Caco-2 (cell line): ENCODE measurements at regions not wholly inside any gene's neighbourhood (a gene's known extent, or its start where the extent isn't known, plus 50 kb on each side); places are given as distances from the start of the nearest gene placed in this dataset.

Source experiments
- BruUV-seq: library from RNA; stranded (reverse); fragments of 400-500 nt; replicated peaks from 2 replicates; lab custom pipeline; 2021; lab: Mats Ljungman, UMichigan
- CTCF ChIA-PET: fragments of 300-600 bp; sonication (Branson Sonifier 250); formaldehyde crosslinking; loops from one replicate; lab custom pipeline; 2022; ENCODE audit warnings: antibody characterized with exemption; lab: Charles Lee
- POLR2A ChIA-PET: fragments of 300-600 bp; sonication (Branson Sonifier 250); formaldehyde crosslinking; loops from one replicate; lab custom pipeline; 2022; ENCODE audit warnings: antibody characterized with exemption; lab: Charles Lee
- DNase-seq, 2 experiments: peaks; one replicate each; pipeline versions ENCODE4 v3.0.0 to v3.0.0-alpha.2; 2020 to 2022
- H3K27me3 ChIP-seq: replicated peaks from 2 replicates; pipeline ENCODE4 v1.6.0; 2011; ENCODE audit warnings: low read length; ENCODE audit not compliant: control insufficient read depth, insufficient read depth
- H3K36me3 ChIP-seq: 2 replicates; pipeline ENCODE4 v1.5.1; 2011; ENCODE audit warnings: low read length; ENCODE audit not compliant: control insufficient read depth, insufficient read depth
- H3K4me1 ChIP-seq: fragments of 250-450 bp; sonication (Bioruptor Pico); 2 replicates; pipeline ENCODE4 v1.5.1; 2020; ENCODE audit warnings: mild to moderate bottlenecking
- H3K4me3 ChIP-seq: 2 replicates; pipeline ENCODE4 v1.5.1; 2011; ENCODE audit warnings: low read depth, mild to moderate bottlenecking, control low read depth, low read length
- H3K9me3 ChIP-seq: fragments of 250-450 bp; sonication (Bioruptor Pico); 2 replicates; pipeline ENCODE4 v1.5.1; 2020; ENCODE audit warnings: mild to moderate bottlenecking, moderate library complexity
- H3K27ac Mint-ChIP-seq: one replicate; pipeline ENCODE4 v1.8.0; 2022; ENCODE audit warnings: mixed read lengths; ENCODE audit not compliant: unreplicated experiment
- H3K27me3 Mint-ChIP-seq: one replicate; pipeline ENCODE4 v1.8.0; 2022; ENCODE audit warnings: mixed read lengths; ENCODE audit not compliant: insufficient read depth, unreplicated experiment
- H3K36me3 Mint-ChIP-seq: one replicate; pipeline ENCODE4 v1.8.0; 2022; ENCODE audit warnings: mild to moderate bottlenecking, mixed read lengths; ENCODE audit not compliant: insufficient read depth, unreplicated experiment
- H3K4me1 Mint-ChIP-seq: one replicate; pipeline ENCODE4 v1.8.0; 2022; ENCODE audit warnings: low read depth, mixed read lengths; ENCODE audit not compliant: unreplicated experiment
- H3K4me3 Mint-ChIP-seq: one replicate; pipeline ENCODE4 v1.8.0; 2022; ENCODE audit warnings: mild to moderate bottlenecking, moderate library complexity, mixed read lengths; ENCODE audit not compliant: unreplicated experiment
- H3K9me3 Mint-ChIP-seq: one replicate; pipeline ENCODE4 v1.8.0; 2022; ENCODE audit warnings: mixed read lengths; ENCODE audit not compliant: unreplicated experiment
- intact Hi-C: fragments of 100-400 bp; cut with micrococcal nuclease; formaldehyde crosslinking; loops from one replicate; pipeline ENCODE4 v1.10.0; 2022; ENCODE audit not compliant: unreplicated experiment
- TF ChIP-seq, protein P1 (sequence below), 2 experiments: fragments of 200-600 bp in 1 of 2; IDR thresholded peaks; 1 replicate in 1 of 2; 2 replicates in 1 of 2; pipeline versions ENCODE4 v1.5.1 to v1.8.0; 2011 to 2022; ENCODE audit warnings: antibody characterized with exemption in 1 of 2, control low read depth in 1 of 2, inconsistent platforms in 1 of 2, low read depth in 1 of 2, low read length in 1 of 2, mild to moderate bottlenecking in 1 of 2, moderate library complexity in 1 of 2; ENCODE audit not compliant: insufficient read depth in 1 of 2, severe bottlenecking in 1 of 2, unreplicated experiment in 1 of 2

- peaks cover 13% of the 10 kb centered on the region for H3K4me1 Mint-ChIP-seq
- peak overlapping the region; percentile 74 for H3K27ac Mint-ChIP-seq
- DNase-seq = no peak
- intact Hi-C loops = no loop called here
- no peak overlapping the region for H3K4me3 ChIP-seq
- ChIA-PET CTCF (interaction anchor here (1.4 kb wide), 1 partner anchor 29 kb away, joined by 6 read pairs; no protein-coding TSS in a partner anchor), POLR2A (no interaction called here)
- no peak overlapping the region for H3K4me3 Mint-ChIP-seq
- peaks cover 8% of the 10 kb centered on the region for H3K9me3 Mint-ChIP-seq
- H3K27me3 ChIP-seq = no peaks in the 10 kb centered on the region
- no peaks in the 10 kb centered on the region for H3K27me3 Mint-ChIP-seq
- peaks cover 4% of the 10 kb centered on the region for H3K36me3 Mint-ChIP-seq
- no peaks in the 10 kb centered on the region for H3K9me3 ChIP-seq
- no peaks in the 10 kb centered on the region for H3K36me3 ChIP-seq
- no TSS peak for BruUV-seq
- H3K4me1 ChIP-seq = no peaks in the 10 kb centered on the region; the same call in 1 of the 2 replicates
- TF ChIP-seq, protein P1, sequence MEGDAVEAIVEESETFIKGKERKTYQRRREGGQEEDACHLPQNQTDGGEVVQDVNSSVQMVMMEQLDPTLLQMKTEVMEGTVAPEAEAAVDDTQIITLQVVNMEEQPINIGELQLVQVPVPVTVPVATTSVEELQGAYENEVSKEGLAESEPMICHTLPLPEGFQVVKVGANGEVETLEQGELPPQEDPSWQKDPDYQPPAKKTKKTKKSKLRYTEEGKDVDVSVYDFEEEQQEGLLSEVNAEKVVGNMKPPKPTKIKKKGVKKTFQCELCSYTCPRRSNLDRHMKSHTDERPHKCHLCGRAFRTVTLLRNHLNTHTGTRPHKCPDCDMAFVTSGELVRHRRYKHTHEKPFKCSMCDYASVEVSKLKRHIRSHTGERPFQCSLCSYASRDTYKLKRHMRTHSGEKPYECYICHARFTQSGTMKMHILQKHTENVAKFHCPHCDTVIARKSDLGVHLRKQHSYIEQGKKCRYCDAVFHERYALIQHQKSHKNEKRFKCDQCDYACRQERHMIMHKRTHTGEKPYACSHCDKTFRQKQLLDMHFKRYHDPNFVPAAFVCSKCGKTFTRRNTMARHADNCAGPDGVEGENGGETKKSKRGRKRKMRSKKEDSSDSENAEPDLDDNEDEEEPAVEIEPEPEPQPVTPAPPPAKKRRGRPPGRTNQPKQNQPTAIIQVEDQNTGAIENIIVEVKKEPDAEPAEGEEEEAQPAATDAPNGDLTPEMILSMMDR (IDR thresholded peaks at IDR 0.05; ENCODE audit: insufficient read depth in 1 of 2, low read depth in 1 of 2, low read length in 1 of 2, severe bottlenecking in 1 of 2, unreplicated experiment in 1 of 2) = no peak
Observed at GRCh38 chr2:234334151-234334550, 162.7 kb downstream of the ARL4C start.

DNA sequence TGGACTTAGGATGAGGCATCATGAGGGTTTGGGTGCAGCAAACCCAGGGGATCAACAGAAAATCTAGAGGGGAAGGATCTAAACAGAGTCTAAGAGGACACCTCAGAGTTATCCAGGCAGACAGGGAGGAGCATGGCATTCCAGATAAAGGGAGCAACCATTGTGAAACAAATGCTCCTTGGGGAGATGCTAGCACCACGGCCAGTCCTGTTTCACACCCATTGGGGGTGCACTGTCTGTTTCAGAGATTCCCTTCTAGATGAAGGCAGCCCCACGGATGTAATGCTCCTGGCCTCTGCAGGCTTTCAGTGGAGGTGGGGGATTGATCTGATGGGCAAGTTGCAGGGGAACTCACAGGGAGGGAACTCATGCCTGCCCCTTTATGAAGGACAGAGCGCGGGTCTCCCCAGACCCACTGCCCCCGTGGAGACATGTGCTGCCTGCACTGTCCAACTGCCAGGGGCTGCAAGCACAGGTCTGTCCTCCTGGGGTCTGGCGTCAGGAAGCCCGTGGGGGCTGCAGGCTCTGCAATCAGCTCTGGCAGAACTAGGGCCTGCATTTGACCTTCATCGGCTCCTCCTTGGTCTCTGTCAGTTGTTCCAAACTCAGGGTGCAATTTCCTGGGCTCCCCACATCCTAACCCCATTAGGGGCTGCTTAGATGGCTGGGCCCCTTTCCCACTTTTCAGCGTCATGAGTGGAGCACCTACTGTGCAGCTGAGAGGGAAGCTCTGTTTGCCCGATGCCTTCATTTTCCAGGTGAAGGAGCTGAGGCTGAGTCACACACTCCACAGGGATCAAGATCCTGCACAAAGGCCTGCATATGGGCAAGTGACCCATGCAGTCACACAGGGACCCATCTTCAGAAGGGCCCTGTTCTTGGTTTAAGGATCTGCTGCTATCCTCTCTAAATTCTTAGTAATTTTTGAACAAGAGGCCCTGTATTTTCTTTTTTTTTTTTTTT lies 163.4 kb downstream of the ARL4C start:
- TF ChIP-seq, protein P1 (IDR thresholded peaks at IDR 0.05; ENCODE audit: insufficient read depth in 1 of 2, low read depth in 1 of 2, low read length in 1 of 2, severe bottlenecking in 1 of 2, unreplicated experiment in 1 of 2) = no peak
- Mint-ChIP-seq H3K27me3 (no peaks in the 10 kb centered on the region), H3K4me1 (peaks cover 13% of the 10 kb centered on the region), H3K36me3 (peaks cover 4% of the 10 kb centered on the region), H3K4me3 (no peak overlapping the region), H3K9me3 (peaks cover under 1% of the 10 kb centered on the region), H3K27ac (peak overlapping the region; percentile 42)
- no TSS peak for BruUV-seq
- Histone ChIP-seq H3K36me3 (no peaks in the 10 kb centered on the region), H3K4me3 (no peak overlapping the region), H3K4me1 (no peaks in the 10 kb centered on the region; the same call in 1 of the 2 replicates), H3K27me3 (no peaks in the 10 kb centered on the region), H3K9me3 (no peaks in the 10 kb centered on the region)
- intact Hi-C loops = no loop called here
- POLR2A ChIA-PET = no interaction called here
- CTCF ChIA-PET = interaction anchor here (1.4 kb wide), 1 partner anchor 30 kb away, joined by 6 read pairs; no protein-coding TSS in a partner anchor
- DNase-seq = no peak

- Mint-ChIP-seq H3K27me3 (no peaks in the 10 kb centered on the region), H3K36me3 (peaks cover 4% of the 10 kb centered on the region), H3K4me3 (no peak overlapping the region), H3K27ac (no peak overlapping the region), H3K4me1 (peaks cover 13% of the 10 kb centered on the region), H3K9me3 (no peaks in the 10 kb centered on the region)
- CTCF ChIA-PET = interaction anchor here (1.2 kb wide), 1 partner anchor 73 kb away, joined by 5 read pairs; no protein-coding TSS in a partner anchor
- no peaks in the 10 kb centered on the region for H3K36me3 ChIP-seq
- POLR2A ChIA-PET = no interaction called here
- H3K4me3 ChIP-seq = no peak overlapping the region
- TF ChIP-seq, protein P1 (IDR thresholded peaks at IDR 0.05; ENCODE audit: insufficient read depth in 1 of 2, low read depth in 1 of 2, low read length in 1 of 2, severe bottlenecking in 1 of 2, unreplicated experiment in 1 of 2) = no peak
- intact Hi-C loops = no loop called here
- no peaks in the 10 kb centered on the region for H3K9me3 ChIP-seq
- BruUV-seq = no TSS peak
- H3K27me3 ChIP-seq = no peaks in the 10 kb centered on the region
- no peak for DNase-seq
- no peaks in the 10 kb centered on the region; the same call in 1 of the 2 replicates for H3K4me1 ChIP-seq
Observed at GRCh38 chr2:234331966-234332365, 164.9 kb downstream of the ARL4C start.
